NCI-H446 treated with DMSO at 0.1 percent for 48 hours (cell line): ENCODE measurements at regions not wholly inside any gene's neighbourhood (a gene's known extent, or its start where the extent isn't known, plus 50 kb on each side); places are given as distances from the start of the nearest gene placed in this dataset.

Experiments used
- DNase-seq: peaks from one replicate; lab custom pipeline; 2025; lab: John Stamatoyannopoulos, UW

GRCh38 chr14:34214961-34215360 is 247.1 kb downstream of the SPTSSA start:
- DNase-seq, result no peak

GRCh38 chr14:34213332-34213731 is 248.7 kb downstream of the SPTSSA start:
- DNase-seq, result no peak

- DNase-seq, result no peak
Observed at GRCh38 chr14:34212172-34212929, 249.7 kb downstream of the SPTSSA start.

- no peak for DNase-seq
Observed at GRCh38 chr14:34211732-34212131, 250.3 kb downstream of the SPTSSA start.

GRCh38 chr14:34208532-34208931 is 253.5 kb downstream of the SPTSSA start:
- no peak for DNase-seq

- DNase-seq, result no peak
Observed at GRCh38 chr14:34205799-34206198, 254.9 kb upstream of the EGLN3 start.

GRCh38 chr14:34204774-34205173 is 253.9 kb upstream of the EGLN3 start:
- DNase-seq, result no peak

GRCh38 chr14:34203251-34203722 is 252.4 kb upstream of the EGLN3 start:
- DNase-seq, result no peak

- no peak for DNase-seq
Observed at GRCh38 chr14:34201909-34202637, 251.2 kb upstream of the EGLN3 start.

- no peak for DNase-seq
Observed at GRCh38 chr14:34199585-34199984, 248.7 kb upstream of the EGLN3 start.

- no peak for DNase-seq
Observed at GRCh38 chr14:34198096-34198495, 247.2 kb upstream of the EGLN3 start.

GRCh38 chr14:34195964-34196363 is 245.1 kb upstream of the EGLN3 start:
- no peak for DNase-seq

GRCh38 chr14:34190717-34191116 is 239.8 kb upstream of the EGLN3 start:
- DNase-seq, result no peak

- DNase-seq, result no peak
Observed at GRCh38 chr14:34189866-34190265, 239.0 kb upstream of the EGLN3 start.

GRCh38 chr14:34187519-34188044 is 236.7 kb upstream of the EGLN3 start:
- no peak for DNase-seq

GRCh38 chr14:34187061-34187460 is 236.2 kb upstream of the EGLN3 start:
- no peak for DNase-seq

GRCh38 chr14:34184126-34184525 is 233.3 kb upstream of the EGLN3 start:
- no peak for DNase-seq

- no peak for DNase-seq
Observed at GRCh38 chr14:34183478-34183877, 232.6 kb upstream of the EGLN3 start.

- no peak for DNase-seq
Observed at GRCh38 chr14:34181338-34181737, 230.5 kb upstream of the EGLN3 start.

- no peak for DNase-seq
Observed at GRCh38 chr14:34180869-34181268, 230.0 kb upstream of the EGLN3 start.

GRCh38 chr14:34180434-34180833 is 229.6 kb upstream of the EGLN3 start:
- DNase-seq, result no peak

- DNase-seq, result no peak
Observed at GRCh38 chr14:34179727-34180126, 228.9 kb upstream of the EGLN3 start.

- DNase-seq, result no peak
Observed at GRCh38 chr14:34177466-34177865, 226.6 kb upstream of the EGLN3 start.
